HepG2 (cell line): ENCODE measurements at regions not wholly inside any gene's neighbourhood (a gene's known extent, or its start where the extent isn't known, plus 50 kb on each side); places are given as distances from the start of the nearest gene placed in this dataset.

Experiments
- ATAC-seq: fragments of 200-7000 bp; cut with Tn5 transposase; 3 replicates; pipeline ENCODE4 v1.9.1; 2020; ENCODE audit warnings: mild to moderate bottlenecking, moderate library complexity
- BruUV-seq: library from RNA; stranded (reverse); fragments of 400-500 nt; replicated peaks from 2 replicates; lab custom pipeline; 2021; lab: Mats Ljungman, UMichigan
- CTCF ChIA-PET: fragments of 300-600 bp; formaldehyde crosslinking; extraction: SDS; loops from one replicate; lab custom pipeline; 2021; ENCODE audit warnings: low total read pairs, inconsistent platforms, low intra/inter-chr PET ratio; lab: Yijun Ruan, JAX
- POLR2A ChIA-PET: fragments of 350-600 bp; sonication (Branson Sonifier 250); formaldehyde crosslinking; loops from one replicate; lab custom pipeline; 2020; ENCODE audit warnings: antibody characterized with exemption, inconsistent platforms; lab: Yijun Ruan, JAX
- DNase-seq: peaks from one replicate; pipeline ENCODE4 v3.0.0-alpha.2; 2015; ENCODE audit warnings: low spot score
- FAIRE-seq: peaks from 3 replicates; lab custom pipeline; 2011; peaks lifted over from hg19 to GRCh38; lab: Jason Lieb, UNC
- H2AFZ ChIP-seq: one replicate; pipeline ENCODE4 v1.6.1; 2011; ENCODE audit warnings: low read length, inconsistent platforms
- H3K27ac ChIP-seq: fragments of 300-600 bp; 3 replicates; pipeline ENCODE4 v1.8.0; 2011; ENCODE audit warnings: mixed run types, mild to moderate bottlenecking, mixed read lengths, low read length, inconsistent platforms; ENCODE audit not compliant: insufficient read depth; ENCODE audit errors: extremely low read length
- H3K27me3 ChIP-seq, 2 experiments: fragments of 200-600 bp in 1 of 2; 2 replicates in 1 of 2; 3 replicates in 1 of 2; pipeline versions ENCODE4 v1.6.0 to v1.8.0; 2011; ENCODE audit warnings: low read length in 2 of 2, mild to moderate bottlenecking in 2 of 2, moderate library complexity in 2 of 2, inconsistent platforms in 1 of 2; ENCODE audit not compliant: insufficient read depth in 2 of 2, control insufficient read depth in 1 of 2
- H3K36me3 ChIP-seq, 2 experiments: fragments of 200-600 bp in 1 of 2; replicated peaks in 1 of 2; 2 replicates in 1 of 2; 3 replicates in 1 of 2; pipeline versions ENCODE4 v1.5.1 to v1.8.0; 2011; ENCODE audit warnings: low read length in 2 of 2, inconsistent platforms in 1 of 2; ENCODE audit not compliant: insufficient read depth in 2 of 2, control insufficient read depth in 1 of 2
- H3K4me1 ChIP-seq: 2 replicates; pipeline ENCODE4 v1.5.1; 2012; ENCODE audit warnings: low read length, inconsistent platforms; ENCODE audit not compliant: insufficient read depth
- H3K4me2 ChIP-seq: 2 replicates; pipeline ENCODE4 v1.6.0; 2011; ENCODE audit warnings: low read depth, low read length, inconsistent platforms
- H3K4me3 ChIP-seq, 3 experiments: fragments of 200-600 bp in 1 of 3; sonication (generic), shearing (Covaris generic) in 1 of 3; replicated peaks in 1 of 3; 2 replicates each; pipeline ENCODE4 v1.5.1; 2011 to 2016; ENCODE audit warnings: low read length in 3 of 3, inconsistent platforms in 2 of 3, low read depth in 2 of 3, mild to moderate bottlenecking in 2 of 3, control low read depth in 1 of 3, mixed read lengths in 1 of 3; ENCODE audit not compliant: insufficient read depth in 1 of 3
- H3K79me2 ChIP-seq: one replicate; pipeline ENCODE4 v1.6.1; 2011; ENCODE audit warnings: low read length, inconsistent platforms; ENCODE audit not compliant: insufficient read depth
- H3K9ac ChIP-seq: 2 replicates; pipeline ENCODE4 v1.6.0; 2011; ENCODE audit warnings: mild to moderate bottlenecking, low read depth, low read length, inconsistent platforms; ENCODE audit not compliant: insufficient read depth
- H3K9me3 ChIP-seq: 2 replicates; pipeline ENCODE4 v1.5.1; 2012; ENCODE audit warnings: mild to moderate bottlenecking, low read length
- H4K20me1 ChIP-seq: 2 replicates; pipeline ENCODE4 v1.6.0; 2011; ENCODE audit warnings: inconsistent platforms, mild to moderate bottlenecking, low read length, moderate library complexity; ENCODE audit not compliant: insufficient read depth
- CEBPB ChIP-seq: IDR thresholded peaks from 2 replicates; pipeline ENCODE4 v1.6.1; 2011; ENCODE audit warnings: low read depth, low read length, improper control_type of control experiment, borderline replicate concordance
- CEBPZ ChIP-seq: IDR thresholded peaks from 2 replicates; pipeline ENCODE4 v1.6.1; 2012; ENCODE audit warnings: low read length, improper control_type of control experiment
- KDM5A ChIP-seq: fragments of 200-600 bp; sonication (generic); IDR thresholded peaks from 2 replicates; pipeline ENCODE4 v1.7.0; 2018; ENCODE audit warnings: antibody characterized with exemption, mild to moderate bottlenecking, low read length, borderline replicate concordance
- NFKBIZ ChIP-seq: IDR thresholded peaks from 2 replicates; pipeline ENCODE4 v1.6.1; 2018; ENCODE audit warnings: missing genetic modification reagents, missing compliant biosample characterization
- NR2F1 ChIP-seq, 2 experiments: fragments of 450-650 bp in 1 of 2; formaldehyde crosslinking in 1 of 2; IDR thresholded peaks; 2 replicates each; pipeline versions ENCODE4 v1.5.0 to v1.6.1; 2016 to 2020; ENCODE audit warnings: mild to moderate bottlenecking in 1 of 2, missing compliant biosample characterization in 1 of 2, missing genetic modification reagents in 1 of 2, moderate library complexity in 1 of 2
- NR2F2 ChIP-seq: IDR thresholded peaks from 2 replicates; pipeline ENCODE4 v1.6.1; 2012; ENCODE audit warnings: low read depth, inconsistent platforms, borderline replicate concordance
- NR2F6 ChIP-seq, 2 experiments: IDR thresholded peaks; 2 replicates each; pipeline ENCODE4 v1.6.1; 2016; ENCODE audit warnings: antibody characterized with exemption in 1 of 2, mild to moderate bottlenecking in 1 of 2
- THAP9 ChIP-seq: sonication (generic); formaldehyde crosslinking; IDR thresholded peaks from 2 replicates; pipeline ENCODE4; 2020; ENCODE audit warnings: missing genetic modification reagents, mild to moderate bottlenecking, borderline replicate concordance
- in situ Hi-C: cut with HindIII; loops from 2 replicates; pipeline ENCODE4 v1.10.0; 2017; ENCODE audit warnings: low pct_unique_long_range_greater_than_20kb; ENCODE audit not compliant: extremely low pct_ligation_motif_present
- intact Hi-C: fragments of 100-400 bp; cut with micrococcal nuclease; formaldehyde crosslinking; loops from one replicate; pipeline ENCODE4 v1.10.0; 2022; ENCODE audit not compliant: unreplicated experiment

GRCh38 chr7:86326847-86327246, 316.9 kb upstream of the GRM3 start:
- in situ Hi-C loops = no loop called here
- peak; percentile 47; the same call in 1 of the 3 replicates for ATAC-seq
- no peaks in the 10 kb centered on the region for H3K9me3 ChIP-seq
- no peaks in the 10 kb centered on the region for H3K36me3 ChIP-seq
- no peak overlapping the region for H3K4me3 ChIP-seq
- no peak for DNase-seq
- no peaks in the 10 kb centered on the region for H3K4me1 ChIP-seq
- no peak for FAIRE-seq
- TF ChIP-seq NR2F1 (CRISPR knock-in tag; IDR thresholded peaks at IDR 0.05) = peak in 1 of 2 experiments; percentile 13; a peak in 2 of 4 replicates
- no peak for TF ChIP-seq THAP9 (CRISPR knock-in tag)
- TF ChIP-seq NR2F6 (IDR thresholded peaks at IDR 0.05) = peak; percentile 47; the same call in 1 of the 2 replicates
- TF ChIP-seq NR2F6 (CRISPR knock-in tag; IDR thresholded peaks at IDR 0.05) = no peak
- no peak for TF ChIP-seq NFKBIZ (CRISPR knock-in tag)
- TF ChIP-seq NR2F2 = peak; percentile 60; the same call in 1 of the 2 replicates
- no peak for TF ChIP-seq CEBPZ
- TF ChIP-seq CEBPB = peak; percentile 56
- TF ChIP-seq KDM5A = no peak
- no peaks in the 10 kb centered on the region for H4K20me1 ChIP-seq
- no peak overlapping the region for H3K4me2 ChIP-seq
- H3K9ac ChIP-seq = no peak overlapping the region
- CTCF ChIA-PET = no interaction called here
- intact Hi-C loops = no loop called here
- H3K79me2 ChIP-seq = no peaks in the 10 kb centered on the region
- H3K27me3 ChIP-seq = no peaks in the 10 kb centered on the region
- no peak overlapping the region for H3K27ac ChIP-seq
- no peak overlapping the region for H2AFZ ChIP-seq
- POLR2A ChIA-PET = no interaction called here
- BruUV-seq = no TSS peak
